Suprapubic skin (tissue), 4 donors: ENCODE measurements at regions not wholly inside any gene's neighbourhood (a gene's known extent, or its start where the extent isn't known, plus 50 kb on each side); places are given as distances from the start of the nearest gene placed in this dataset.

Experiments
- EP300 ChIP-seq: sonication (generic); formaldehyde crosslinking; IDR thresholded peaks from one replicate; pipeline ENCODE4 v1.6.1; 2017; ENCODE audit warnings: antibody characterized with exemption
- POLR2A ChIP-seq, 2 donors: fragments of 450-650 bp; IDR thresholded peaks; one replicate each; pipeline ENCODE4 v1.6.1; 2017; ENCODE audit warnings: antibody characterized with exemption in 2 of 2, mild to moderate bottlenecking in 2 of 2, moderate library complexity in 2 of 2
- POLR2AphosphoS5 ChIP-seq, 3 donors: sonication (generic); formaldehyde crosslinking; IDR thresholded peaks; one replicate each; pipeline ENCODE4 v1.6.1; 2017; ENCODE audit warnings: antibody characterized with exemption in 3 of 3
- TF ChIP-seq, protein P1 (sequence below), 2 donors: fragments of 200-600 bp in 1 of 2; fragments of 450-650 bp in 1 of 2; sonication (generic) in 1 of 2; IDR thresholded peaks; one replicate each; pipeline ENCODE4 v1.5.1; 2016 to 2019; ENCODE audit warnings: antibody characterized with exemption in 2 of 2, mild to moderate bottlenecking in 1 of 2, moderate library complexity in 1 of 2

DNA sequence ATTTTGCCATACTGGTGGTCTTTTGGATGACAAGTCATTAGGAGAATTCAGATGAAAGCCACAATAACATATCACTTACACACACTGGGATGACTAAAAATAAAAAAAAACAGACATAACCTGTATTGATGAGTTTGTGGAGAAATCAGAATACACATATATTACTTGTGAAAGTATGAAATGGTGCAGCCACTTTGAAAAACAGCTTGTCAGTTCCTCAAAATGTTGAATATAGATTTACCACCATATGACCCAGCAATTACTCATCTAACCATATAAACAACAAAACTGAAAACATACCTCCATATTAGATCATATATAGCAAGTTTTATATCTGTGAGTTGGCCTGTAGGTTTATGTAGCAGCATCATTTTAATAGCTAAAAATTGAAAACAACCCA lies 608.7 kb downstream of the TLL1 start:
- TF ChIP-seq, protein P1, sequence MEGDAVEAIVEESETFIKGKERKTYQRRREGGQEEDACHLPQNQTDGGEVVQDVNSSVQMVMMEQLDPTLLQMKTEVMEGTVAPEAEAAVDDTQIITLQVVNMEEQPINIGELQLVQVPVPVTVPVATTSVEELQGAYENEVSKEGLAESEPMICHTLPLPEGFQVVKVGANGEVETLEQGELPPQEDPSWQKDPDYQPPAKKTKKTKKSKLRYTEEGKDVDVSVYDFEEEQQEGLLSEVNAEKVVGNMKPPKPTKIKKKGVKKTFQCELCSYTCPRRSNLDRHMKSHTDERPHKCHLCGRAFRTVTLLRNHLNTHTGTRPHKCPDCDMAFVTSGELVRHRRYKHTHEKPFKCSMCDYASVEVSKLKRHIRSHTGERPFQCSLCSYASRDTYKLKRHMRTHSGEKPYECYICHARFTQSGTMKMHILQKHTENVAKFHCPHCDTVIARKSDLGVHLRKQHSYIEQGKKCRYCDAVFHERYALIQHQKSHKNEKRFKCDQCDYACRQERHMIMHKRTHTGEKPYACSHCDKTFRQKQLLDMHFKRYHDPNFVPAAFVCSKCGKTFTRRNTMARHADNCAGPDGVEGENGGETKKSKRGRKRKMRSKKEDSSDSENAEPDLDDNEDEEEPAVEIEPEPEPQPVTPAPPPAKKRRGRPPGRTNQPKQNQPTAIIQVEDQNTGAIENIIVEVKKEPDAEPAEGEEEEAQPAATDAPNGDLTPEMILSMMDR (IDR thresholded peaks at IDR 0.05): no peak
- no peak for TF ChIP-seq POLR2A (IDR thresholded peaks at IDR 0.05)
- TF ChIP-seq POLR2AphosphoS5 (IDR thresholded peaks at IDR 0.05): no peak
- no peak for TF ChIP-seq EP300
